GM23338 (cell line): ENCODE measurements at regions not wholly inside any gene's neighbourhood (a gene's known extent, or its start where the extent isn't known, plus 50 kb on each side); places are given as distances from the start of the nearest gene placed in this dataset.

Experiments
- ATAC-seq: fragments of 200-7000 bp; cut with Tn5 transposase; 3 replicates; pipeline ENCODE4 v1.9.1; 2020
- DNase-seq: peaks from one replicate; pipeline ENCODE4 v3.0.0-alpha.2; 2015; ENCODE audit warnings: low spot score
- H2AFZ ChIP-seq: fragments of 200-600 bp; sonication (generic); 2 replicates; pipeline ENCODE4 v1.8.0; 2016; ENCODE audit warnings: antibody characterized with exemption, mild to moderate bottlenecking, moderate library complexity
- H3F3A ChIP-seq: fragments of 200-600 bp; sonication (generic); replicated peaks from 2 replicates; pipeline ENCODE4 v1.8.0; 2017; ENCODE audit warnings: antibody characterized with exemption, mixed run types, low read depth
- H3K27ac ChIP-seq: fragments of 200-600 bp; sonication (generic); 2 replicates; pipeline ENCODE4 v1.6.1; 2016; ENCODE audit warnings: low read depth
- H3K27me3 ChIP-seq: fragments of 200-600 bp; sonication (generic); 2 replicates; pipeline ENCODE4 v1.8.0; 2016; ENCODE audit warnings: mild to moderate bottlenecking, mixed run types, moderate library complexity; ENCODE audit not compliant: insufficient read depth
- H3K36me3 ChIP-seq: fragments of 200-600 bp; sonication (generic); 2 replicates; pipeline ENCODE4 v1.8.0; 2016; ENCODE audit warnings: mild to moderate bottlenecking; ENCODE audit not compliant: insufficient read depth
- H3K4me1 ChIP-seq: fragments of 200-600 bp; sonication (generic); 2 replicates; pipeline ENCODE4 v1.8.0; 2016; ENCODE audit warnings: mild to moderate bottlenecking, moderate library complexity; ENCODE audit not compliant: insufficient read depth
- H3K4me2 ChIP-seq: fragments of 200-600 bp; sonication (generic); 2 replicates; pipeline ENCODE4 v1.7.1; 2017; ENCODE audit warnings: mixed run types
- H3K4me3 ChIP-seq: fragments of 200-600 bp; sonication (generic); 2 replicates; pipeline ENCODE4 v1.6.1; 2016; ENCODE audit warnings: mixed run types
- H3K79me2 ChIP-seq: fragments of 200-600 bp; sonication (generic); replicated peaks from 2 replicates; pipeline ENCODE4 v1.8.0; 2017; ENCODE audit warnings: mild to moderate bottlenecking; ENCODE audit not compliant: insufficient read depth
- H3K9me2 ChIP-seq: fragments of 200-600 bp; sonication (generic); 2 replicates; pipeline ENCODE4 v1.8.0; 2017; ENCODE audit not compliant: insufficient read depth
- H4K20me1 ChIP-seq: fragments of 200-600 bp; sonication (generic); replicated peaks from 2 replicates; pipeline ENCODE4 v1.8.0; 2017; ENCODE audit warnings: mild to moderate bottlenecking; ENCODE audit not compliant: insufficient read depth
- H3K27ac Mint-ChIP-seq: 2 replicates; pipeline ENCODE4 v1.8.0; 2020; ENCODE audit warnings: inconsistent platforms, mild to moderate bottlenecking, moderate library complexity, mixed read lengths
- H3K27me3 Mint-ChIP-seq: 3 replicates; pipeline ENCODE4 v1.8.0; 2022; ENCODE audit warnings: low read depth, mild to moderate bottlenecking, moderate library complexity, mixed read lengths, inconsistent platforms; ENCODE audit not compliant: insufficient read depth, poor library complexity
- H3K36me3 Mint-ChIP-seq: 3 replicates; pipeline ENCODE4 v1.8.0; 2021; ENCODE audit warnings: low read depth, mild to moderate bottlenecking, inconsistent platforms, moderate library complexity, mixed read lengths
- H3K4me1 Mint-ChIP-seq: 3 replicates; pipeline ENCODE4 v1.8.0; 2020; ENCODE audit warnings: mild to moderate bottlenecking, inconsistent platforms, mixed read lengths
- H3K4me3 Mint-ChIP-seq: 3 replicates; pipeline ENCODE4 v1.8.0; 2021; ENCODE audit warnings: moderate library complexity, mild to moderate bottlenecking, inconsistent platforms, mixed read lengths
- H3K9me3 Mint-ChIP-seq: 3 replicates; pipeline ENCODE4 v1.8.0; 2020; ENCODE audit warnings: moderate library complexity, mild to moderate bottlenecking, inconsistent platforms, mixed read lengths
- CREB1 ChIP-seq: fragments of 250-450 bp; sonication (Bioruptor Pico); IDR thresholded peaks from 2 replicates; pipeline ENCODE4 v1.5.0; 2020; ENCODE audit warnings: low read depth, mild to moderate bottlenecking, moderate library complexity
- ETS1 ChIP-seq: IDR thresholded peaks from 2 replicates; pipeline ENCODE4 v1.6.1; 2016; ENCODE audit warnings: antibody characterized with exemption
- EZH2 ChIP-seq: fragments of 200-600 bp; sonication (generic); IDR thresholded peaks from one replicate; pipeline ENCODE4 v1.8.0; 2017; ENCODE audit warnings: antibody characterized with exemption, mild to moderate bottlenecking, low read depth; ENCODE audit not compliant: unreplicated experiment
- EZH2phosphoT487 ChIP-seq: fragments of 200-600 bp; sonication (generic); IDR thresholded peaks from one replicate; pipeline ENCODE4 v1.8.1; 2018; ENCODE audit warnings: antibody characterized with exemption; ENCODE audit not compliant: unreplicated experiment
- JUNB ChIP-seq: IDR thresholded peaks from one replicate; pipeline ENCODE4 v1.6.1; 2016; ENCODE audit warnings: antibody characterized with exemption; ENCODE audit not compliant: unreplicated experiment
- NANOG ChIP-seq: IDR thresholded peaks from 2 replicates; pipeline ENCODE4 v1.6.1; 2016; ENCODE audit warnings: antibody characterized with exemption, borderline replicate concordance
- POLR2AphosphoS5 ChIP-seq: IDR thresholded peaks from 2 replicates; pipeline ENCODE4 v1.6.1; 2016; ENCODE audit warnings: antibody characterized with exemption, low read depth
- REST ChIP-seq: IDR thresholded peaks from one replicate; pipeline ENCODE4 v1.6.1; 2018; ENCODE audit warnings: antibody characterized with exemption; ENCODE audit not compliant: unreplicated experiment
- STAT1 ChIP-seq: IDR thresholded peaks from one replicate; pipeline ENCODE4 v1.6.1; 2016; ENCODE audit warnings: antibody characterized with exemption; ENCODE audit not compliant: unreplicated experiment
- ZNF331 ChIP-seq: fragments of 250-450 bp; sonication (Bioruptor Pico); IDR thresholded peaks from 2 replicates; pipeline ENCODE4 v1.5.0; 2020; ENCODE audit warnings: low read depth, mild to moderate bottlenecking, moderate library complexity

GRCh38 chr2:55759271-55759921 lies 65.8 kb upstream of the PNPT1 start (continued):
- no peak for TF ChIP-seq REST
- no peak for TF ChIP-seq CREB1 (CRISPR knock-in tag)
- TF ChIP-seq EZH2phosphoT487, result no peak
- TF ChIP-seq ZNF331, result no peak
- TF ChIP-seq NANOG, result no peak
- TF ChIP-seq EZH2, result no peak
- TF ChIP-seq STAT1, result no peak

GRCh38 chr2:55751966-55752365 lies 58.3 kb upstream of the PNPT1 start:
- Mint-ChIP-seq H3K27me3 (peaks cover 4% of the 10 kb centered on the region), H3K4me1 (no peaks in the 10 kb centered on the region), H3K36me3 (no peaks in the 10 kb centered on the region), H3K27ac (no peak overlapping the region), H3K9me3 (no peaks in the 10 kb centered on the region; the same call in 1 of the 3 replicates), H3K4me3 (no peak overlapping the region)
- Histone ChIP-seq H3K9me2 (no peaks in the 10 kb centered on the region), H3K79me2 (no peaks in the 10 kb centered on the region), H3K4me1 (no peaks in the 10 kb centered on the region), H3K27ac (no peak overlapping the region), H4K20me1 (no peaks in the 10 kb centered on the region), H3F3A (no peaks in the 10 kb centered on the region), H3K36me3 (no peaks in the 10 kb centered on the region), H3K4me3 (no peak overlapping the region), H3K27me3 (no peaks in the 10 kb centered on the region), H2AFZ (no peak overlapping the region), H3K4me2 (no peak overlapping the region)
- no peak for ATAC-seq
- DNase-seq, result no peak
- TF ChIP-seq NANOG (no peak), ETS1 (no peak), ZNF331 (no peak), POLR2AphosphoS5 (no peak), REST (no peak), JUNB (no peak), EZH2phosphoT487 (no peak)
